Mammary epithelial cell (primary cell): ENCODE measurements at regions not wholly inside any gene's neighbourhood (a gene's known extent, or its start where the extent isn't known, plus 50 kb on each side); places are given as distances from the start of the nearest gene placed in this dataset.

Source experiments
- CTCF ChIP-seq, 2 donors: IDR thresholded peaks in 1 of 2; conservative IDR thresholded peaks in 1 of 2; 2 replicates each; pipeline ENCODE4 v1.5.1; 2011 to 2012; ENCODE audit warnings: inconsistent platforms in 2 of 2, low read length in 2 of 2, mild to moderate bottlenecking in 2 of 2, control low read depth in 1 of 2, low read depth in 1 of 2; ENCODE audit not compliant: insufficient read depth in 1 of 2; ENCODE audit errors: extremely low read depth in 1 of 2
- EZH2 ChIP-seq: IDR thresholded peaks from 2 replicates; pipeline ENCODE4 v1.6.1; 2012; ENCODE audit warnings: low read length, inconsistent platforms, borderline replicate concordance

- TF ChIP-seq EZH2 (no peak), CTCF (conservative IDR thresholded peaks at IDR 0.05 in 1 of 2, IDR thresholded peaks at IDR 0.05 in 1 of 2; ENCODE audit: extremely low read depth in 1 of 2, insufficient read depth in 1 of 2, low read depth in 1 of 2, low read length in 2 of 2) (no peak)
Observed at GRCh38 chr12:68467514-68467913, 135.4 kb upstream of the MDM1 start.
